Skin epidermis (tissue), 12 donors: ENCODE measurements at regions not wholly inside any gene's neighbourhood (a gene's known extent, or its start where the extent isn't known, plus 50 kb on each side); places are given as distances from the start of the nearest gene placed in this dataset.

ENCODE experiments used
- H3K27ac ChIP-seq, 21 experiments: fragments of 200-600 bp; sonication (generic) in 11 of 21; one replicate each; pipeline ENCODE4 v1.5.0; 2020; ENCODE audit warnings: mild to moderate bottlenecking in 3 of 21, inconsistent platforms in 2 of 21, moderate library complexity in 2 of 21
- H3K4me3 ChIP-seq, 7 experiments: fragments of 200-600 bp; sonication (generic) in 2 of 7; one replicate each; pipeline ENCODE4 v1.5.0; 2020; ENCODE audit warnings: inconsistent platforms in 2 of 7, mild to moderate bottlenecking in 2 of 7, moderate library complexity in 1 of 7

- Histone ChIP-seq H3K27ac (no peak overlapping the region), H3K4me3 (no peak overlapping the region)
These were observed 479.6 kb downstream of the FBXO15 start for GRCh38 chr18:73668051-73668450.

GRCh38 chr18:73666772-73667171, 480.9 kb downstream of the FBXO15 start:
- Histone ChIP-seq H3K27ac (no peak overlapping the region), H3K4me3 (no peak overlapping the region)

- H3K27ac ChIP-seq = no peak overlapping the region
- no peak overlapping the region for H3K4me3 ChIP-seq
These were observed 482.7 kb downstream of the FBXO15 start for GRCh38 chr18:73664896-73665295.

GRCh38 chr18:73663581-73663980, 484.1 kb downstream of the FBXO15 start:
- no peak overlapping the region for H3K4me3 ChIP-seq
- no peak overlapping the region for H3K27ac ChIP-seq

GRCh38 chr18:73662421-73662820, 485.2 kb downstream of the FBXO15 start:
- H3K4me3 ChIP-seq = no peak overlapping the region
- no peak overlapping the region for H3K27ac ChIP-seq

GRCh38 chr18:73660931-73661856, 486.4 kb downstream of the FBXO15 start:
- Histone ChIP-seq H3K27ac (no peak overlapping the region), H3K4me3 (no peak overlapping the region)

GRCh38 chr18:73656691-73657090, 490.9 kb downstream of the FBXO15 start:
- Histone ChIP-seq H3K4me3 (no peak overlapping the region), H3K27ac (no peak overlapping the region)

- H3K4me3 ChIP-seq = no peak overlapping the region
- no peak overlapping the region for H3K27ac ChIP-seq
These were observed 493.8 kb downstream of the FBXO15 start for GRCh38 chr18:73653827-73654226.

- no peak overlapping the region for H3K4me3 ChIP-seq
- H3K27ac ChIP-seq = no peak overlapping the region
These were observed 494.4 kb downstream of the FBXO15 start for GRCh38 chr18:73653251-73653650.

GRCh38 chr18:73647391-73647790, 500.2 kb downstream of the FBXO15 start:
- peak overlapping the region in 1 of 21 experiments; percentile 23 for H3K27ac ChIP-seq
- H3K4me3 ChIP-seq = no peak overlapping the region

- Histone ChIP-seq H3K27ac (peak overlapping the region in 2 of 21 experiments; percentile 11 to 23), H3K4me3 (no peak overlapping the region)
These were observed 500.9 kb downstream of the FBXO15 start for GRCh38 chr18:73646772-73647171.

GRCh38 chr18:73646196-73646595, 501.4 kb downstream of the FBXO15 start:
- H3K4me3 ChIP-seq = no peak overlapping the region

GRCh38 chr18:73645160-73645715, 502.4 kb downstream of the FBXO15 start:
- Histone ChIP-seq H3K4me3 (no peak overlapping the region), H3K27ac (no peak overlapping the region)

More at GRCh38 chr18:73646196-73646595, 501.4 kb downstream of the FBXO15 start:
- peak overlapping the region in 2 of 21 experiments; percentile 11 to 49 for H3K27ac ChIP-seq

- Histone ChIP-seq H3K4me3 (no peak overlapping the region), H3K27ac (no peak overlapping the region)
These were observed 507.8 kb downstream of the FBXO15 start for GRCh38 chr18:73639788-73640187.

- Histone ChIP-seq H3K27ac (no peak overlapping the region), H3K4me3 (no peak overlapping the region)
These were observed 508.9 kb downstream of the FBXO15 start for GRCh38 chr18:73638709-73639108.

GRCh38 chr18:73636355-73636754, 511.3 kb downstream of the FBXO15 start:
- Histone ChIP-seq H3K4me3 (no peak overlapping the region), H3K27ac (no peak overlapping the region)

- Histone ChIP-seq H3K27ac (no peak overlapping the region), H3K4me3 (no peak overlapping the region)
These were observed 520.8 kb downstream of the FBXO15 start for GRCh38 chr18:73626859-73627258.

- H3K4me3 ChIP-seq = no peak overlapping the region
- no peak overlapping the region for H3K27ac ChIP-seq
These were observed 521.4 kb downstream of the FBXO15 start for GRCh38 chr18:73626221-73626620.

- no peak overlapping the region for H3K27ac ChIP-seq
These were observed 526.5 kb downstream of the FBXO15 start for GRCh38 chr18:73621091-73621490.

GRCh38 chr18:73617981-73618380, 529.7 kb downstream of the FBXO15 start:
- H3K4me3 ChIP-seq = no peak overlapping the region
- no peak overlapping the region for H3K27ac ChIP-seq

More at GRCh38 chr18:73621091-73621490, 526.5 kb downstream of the FBXO15 start:
- H3K4me3 ChIP-seq = no peak overlapping the region

- H3K4me3 ChIP-seq = no peak overlapping the region
- no peak overlapping the region for H3K27ac ChIP-seq
These were observed 532.1 kb downstream of the FBXO15 start for GRCh38 chr18:73615506-73615905.
